K562 (cell line): ENCODE measurements at regions not wholly inside any gene's neighbourhood (a gene's known extent, or its start where the extent isn't known, plus 50 kb on each side); places are given as distances from the start of the nearest gene placed in this dataset.

Source experiments
- ATAC-seq: fragments of 200-7000 bp; cut with Tn5 transposase; 3 replicates; pipeline ENCODE4 v1.9.1; 2020; ENCODE audit warnings: moderate library complexity
- BruUV-seq: library from RNA; stranded (reverse); fragments of 400-500 nt; replicated peaks from 2 replicates; lab custom pipeline; 2021; lab: Mats Ljungman, UMichigan
- CTCF ChIA-PET: fragments of 300-600 bp; formaldehyde crosslinking; extraction: SDS; loops from one replicate; lab custom pipeline; 2021; ENCODE audit warnings: low intra/inter-chr PET ratio; lab: Yijun Ruan, JAX
- POLR2A ChIA-PET: fragments of 300-600, 350-650 bp; sonication (Branson Sonifier 250); formaldehyde crosslinking; extraction: SDS; loops from one replicate; lab custom pipeline; 2021; ENCODE audit warnings: antibody characterized with exemption, inconsistent platforms; lab: Yijun Ruan, JAX
- DNase-seq, 4 experiments: peaks; one replicate each; pipeline versions ENCODE4 v3.0.0 to v3.0.0-alpha.2; 2011 to 2018; ENCODE audit warnings: low spot score in 3 of 4, mixed read lengths in 3 of 4; ENCODE audit errors: extremely low read depth in 1 of 4
- FAIRE-seq: peaks from 2 replicates; lab custom pipeline; 2011; peaks lifted over from hg19 to GRCh38; lab: Jason Lieb, UNC
- H2AFZ ChIP-seq: 2 replicates; pipeline ENCODE4 v1.6.0; 2011; ENCODE audit warnings: low read depth, low read length, control low read depth, inconsistent platforms
- H3K27ac ChIP-seq: fragments of 200-600 bp; 3 replicates; pipeline ENCODE4 v1.8.0; 2011; ENCODE audit warnings: low read depth, mild to moderate bottlenecking, control low read depth, inconsistent platforms, low read length, moderate library complexity, mixed read lengths; ENCODE audit errors: extremely low read depth
- H3K27me3 ChIP-seq, 2 experiments: fragments of 300-600 bp in 1 of 2; 2 replicates in 1 of 2; 3 replicates in 1 of 2; pipeline versions ENCODE4 v1.6.0 to v1.8.0; 2011; ENCODE audit warnings: inconsistent platforms in 2 of 2, low read length in 2 of 2, mild to moderate bottlenecking in 1 of 2, mixed read lengths in 1 of 2, moderate library complexity in 1 of 2; ENCODE audit not compliant: control insufficient read depth in 2 of 2, insufficient read depth in 2 of 2
- H3K36me3 ChIP-seq: fragments of 300-600 bp; 3 replicates; pipeline ENCODE4 v1.8.0; 2011; ENCODE audit warnings: mild to moderate bottlenecking, low read length, inconsistent platforms; ENCODE audit not compliant: control insufficient read depth, insufficient read depth
- H3K4me1 ChIP-seq, 2 experiments: fragments of 200-600 bp in 1 of 2; replicated peaks in 1 of 2; 2 replicates in 1 of 2; 3 replicates in 1 of 2; pipeline versions ENCODE4 v1.5.1 to v1.8.0; 2011; ENCODE audit warnings: inconsistent platforms in 2 of 2, low read length in 2 of 2, mild to moderate bottlenecking in 1 of 2, mixed read lengths in 1 of 2, moderate library complexity in 1 of 2; ENCODE audit not compliant: control insufficient read depth in 2 of 2, insufficient read depth in 2 of 2
- H3K4me2 ChIP-seq: 2 replicates; pipeline ENCODE4 v1.6.1; 2011; ENCODE audit warnings: low read length, control low read depth, inconsistent platforms, mixed read lengths; ENCODE audit not compliant: insufficient read depth
- H3K4me3 ChIP-seq: fragments of 200-600 bp; sonication (generic), shearing (Covaris generic); 2 replicates; pipeline ENCODE4 v1.5.1; 2016; ENCODE audit warnings: control low read depth, inconsistent platforms
- H3K79me2 ChIP-seq: fragments of 200-600 bp; 3 replicates; pipeline ENCODE4 v1.8.0; 2011; ENCODE audit warnings: low read length, inconsistent platforms; ENCODE audit not compliant: control insufficient read depth, insufficient read depth
- H3K9ac ChIP-seq, 2 experiments: 2 replicates each; pipeline versions ENCODE4 v1.6.0 to v1.6.1; 2011; ENCODE audit warnings: low read depth in 2 of 2, low read length in 2 of 2, control low read depth in 1 of 2, inconsistent platforms in 1 of 2, mild to moderate bottlenecking in 1 of 2, mixed read lengths in 1 of 2; ENCODE audit not compliant: insufficient read depth in 1 of 2
- H3K9me1 ChIP-seq: one replicate; pipeline ENCODE4 v1.6.0; 2011; ENCODE audit warnings: inconsistent platforms, mild to moderate bottlenecking, low read length, moderate library complexity; ENCODE audit not compliant: control insufficient read depth, insufficient read depth
- H3K9me3 ChIP-seq: replicated peaks from 2 replicates; pipeline ENCODE4 v1.5.1; 2011; ENCODE audit warnings: low read depth, low read length, inconsistent platforms; ENCODE audit not compliant: control insufficient read depth, insufficient read depth
- H4K20me1 ChIP-seq: replicated peaks from 2 replicates; pipeline ENCODE4 v1.6.1; 2011; ENCODE audit warnings: low read length, inconsistent platforms, mixed read lengths; ENCODE audit not compliant: control insufficient read depth, insufficient read depth
- BDP1 ChIP-seq: IDR thresholded peaks from 3 replicates; pipeline ENCODE4 v1.6.1; 2011; ENCODE audit not compliant: insufficient read length, insufficient read depth
- BRD4 ChIP-seq: fragments of 200-600 bp; sonication (generic); IDR thresholded peaks from 2 replicates; pipeline ENCODE4 v1.6.1; 2017; ENCODE audit warnings: inconsistent platforms
- PRPF4 ChIP-seq: fragments of 200-400 bp; formaldehyde crosslinking; IDR thresholded peaks from one replicate; pipeline ENCODE4 v1.6.1; 2017; ENCODE audit warnings: low read length, low read depth, mild to moderate bottlenecking; ENCODE audit not compliant: insufficient read depth, poor library complexity, severe bottlenecking
- RAD21 ChIP-seq, 2 experiments: fragments of 250-450 bp in 1 of 2; fragments of 450-650 bp in 1 of 2; sonication (Bioruptor Pico) in 1 of 2; formaldehyde crosslinking in 1 of 2; IDR thresholded peaks in 1 of 2; conservative IDR thresholded peaks in 1 of 2; 2 replicates each; pipeline versions ENCODE4 v1.4.0 to v1.8.0; 2020 to 2022; ENCODE audit warnings: mild to moderate bottlenecking in 2 of 2, moderate library complexity in 1 of 2
- RAD51 ChIP-seq: fragments of 450-650 bp; IDR thresholded peaks from 2 replicates; pipeline ENCODE4 v1.7.1; 2016; ENCODE audit warnings: low read depth, mild to moderate bottlenecking, borderline replicate concordance
- RFX1 ChIP-seq: fragments of 450-650 bp; IDR thresholded peaks from 2 replicates; pipeline ENCODE4 v1.6.1; 2016; ENCODE audit warnings: mild to moderate bottlenecking, moderate library complexity
- TEAD4 ChIP-seq, 2 experiments: sonication (generic) in 1 of 2; formaldehyde crosslinking in 1 of 2; IDR thresholded peaks; 2 replicates each; pipeline versions ENCODE4 v1.6.1 to v1.8.0; 2012 to 2022; ENCODE audit warnings: borderline replicate concordance in 1 of 2, inconsistent platforms in 1 of 2, low read length in 1 of 2, mild to moderate bottlenecking in 1 of 2, missing genetic modification reagents in 1 of 2
- WGBS: fragments of 100-300 bp; shearing (Covaris generic); methylation state at CpG from one replicate; pipeline ENCODE4 v1.1.6; 2016; ENCODE audit warnings: low coverage, mixed read lengths; ENCODE audit not compliant: insufficient coverage; ENCODE audit errors: missing lambda C conversion rate; 5-methylcytosine and 5-hydroxymethylcytosine counted together
- in situ Hi-C: fragments of 300-500 bp; cut with MboI; formaldehyde crosslinking; loops from 4 replicates; pipeline ENCODE4 v1.15.0; 2018; ENCODE audit warnings: inconsistent platforms, mixed read lengths
- intact Hi-C: fragments of 100-400 bp; cut with micrococcal nuclease; formaldehyde crosslinking; loops from 2 replicates; pipeline ENCODE4 v1.14.2; 2022
- TF ChIP-seq, protein P1 (sequence below), 2 experiments: IDR thresholded peaks; 2 replicates each; pipeline ENCODE4 v1.6.1; 2012; ENCODE audit warnings: improper control_type of control experiment in 2 of 2, low read depth in 2 of 2, low read length in 2 of 2, borderline replicate concordance in 1 of 2
- TF ChIP-seq, protein P2 (sequence below): fragments of 450-650 bp; formaldehyde crosslinking; IDR thresholded peaks from 2 replicates; pipeline ENCODE4 v1.4.0; 2022; ENCODE audit warnings: missing genetic modification characterization

DNA sequence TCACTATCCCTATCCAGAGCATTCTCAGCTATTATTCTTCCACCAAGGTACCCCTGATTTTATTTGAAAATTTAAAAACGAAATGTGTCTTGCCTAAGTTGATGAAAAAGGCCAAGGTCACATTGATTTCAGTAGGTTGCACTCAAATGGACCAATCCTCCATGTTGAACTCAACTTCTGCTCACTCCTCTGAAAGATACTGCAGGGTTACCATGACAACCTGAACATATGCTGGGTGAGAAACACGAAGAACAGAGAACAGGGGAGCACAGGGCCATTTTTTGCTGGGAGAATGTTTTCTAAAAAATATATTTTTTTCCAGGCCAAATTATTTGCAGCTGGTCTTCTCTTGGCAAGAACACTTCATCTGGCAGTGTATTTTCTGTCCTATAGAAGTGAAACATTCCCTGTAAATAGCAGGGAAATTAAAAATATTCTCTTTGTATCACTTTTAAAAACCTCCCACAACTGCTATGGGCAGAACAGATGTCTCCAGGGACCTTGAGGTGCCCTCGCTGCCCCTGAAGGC, 215.9 kb downstream of the NXNL2 start:
- POLR2A ChIA-PET, result no interaction called here
- no peak for DNase-seq
- no peaks in the 10 kb centered on the region for H3K27me3 ChIP-seq
- TF ChIP-seq RFX1, result peak; percentile 84
- no peak for TF ChIP-seq RAD21 (CRISPR knock-in tag; conservative IDR thresholded peaks at IDR 0.05 in 1 of 2, IDR thresholded peaks at IDR 0.05 in 1 of 2)
- TF ChIP-seq BDP1, result no peak
- no peak for FAIRE-seq
- no peak overlapping the region for H3K9ac ChIP-seq
- H3K27ac ChIP-seq, result no peak overlapping the region
- 5% methylated on average over 2 of the region's 3 CpGs for WGBS
- no peaks in the 10 kb centered on the region for H3K36me3 ChIP-seq
- in situ Hi-C loops (no loop called here), intact Hi-C loops (no loop called here)
- no peak overlapping the region for H3K4me3 ChIP-seq
- no peaks in the 10 kb centered on the region for H3K9me1 ChIP-seq
- CTCF ChIA-PET, result no interaction called here
- peaks cover 13 to 17% of the 10 kb centered on the region in 2 experiments; a peak in 4 of 5 replicates for H3K4me1 ChIP-seq
- H3K79me2 ChIP-seq, result no peaks in the 10 kb centered on the region
- BruUV-seq, result no TSS peak
- ATAC-seq, result no peak
- H2AFZ ChIP-seq, result no peak overlapping the region
- H4K20me1 ChIP-seq, result no peaks in the 10 kb centered on the region
- no peaks in the 10 kb centered on the region for H3K9me3 ChIP-seq
- no peak overlapping the region for H3K4me2 ChIP-seq

GRCh38 chr9:88751781-88752180, 216.8 kb downstream of the NXNL2 start:
- intact Hi-C loops, result no loop called here
- no TSS peak for BruUV-seq
- in situ Hi-C loops, result no loop called here
- no peak for DNase-seq
- Histone ChIP-seq H3K9me3 (no peaks in the 10 kb centered on the region), H3K27ac (no peak overlapping the region), H3K4me3 (no peak overlapping the region), H3K9ac (no peak overlapping the region), H3K79me2 (no peaks in the 10 kb centered on the region), H3K9me1 (no peaks in the 10 kb centered on the region), H2AFZ (no peak overlapping the region), H3K4me1 (peaks cover 12 to 15% of the 10 kb centered on the region in 2 experiments; a peak in 4 of 5 replicates), H3K4me2 (no peak overlapping the region), H3K27me3 (no peaks in the 10 kb centered on the region), H4K20me1 (no peaks in the 10 kb centered on the region), H3K36me3 (no peaks in the 10 kb centered on the region)
- POLR2A ChIA-PET, result interaction anchor here (0.5 kb wide), 1 partner anchor 338 kb away, joined by 3 read pairs; no protein-coding TSS in a partner anchor
- WGBS, result 23% methylated on average over 2 of the region's 8 CpGs
- CTCF ChIA-PET, result no interaction called here
- ATAC-seq, result no peak
- FAIRE-seq, result no peak
- no peak for TF ChIP-seq TEAD4 (IDR thresholded peaks at IDR 0.05; ENCODE audit: low read length)
- TF ChIP-seq TEAD4 (CRISPR knock-in tag; IDR thresholded peaks at IDR 0.05; ENCODE audit: borderline replicate concordance), result no peak
- TF ChIP-seq BRD4, result no peak
- TF ChIP-seq RAD51, result no peak
- TF ChIP-seq PRPF4, result no peak
- TF ChIP-seq, protein P1, sequence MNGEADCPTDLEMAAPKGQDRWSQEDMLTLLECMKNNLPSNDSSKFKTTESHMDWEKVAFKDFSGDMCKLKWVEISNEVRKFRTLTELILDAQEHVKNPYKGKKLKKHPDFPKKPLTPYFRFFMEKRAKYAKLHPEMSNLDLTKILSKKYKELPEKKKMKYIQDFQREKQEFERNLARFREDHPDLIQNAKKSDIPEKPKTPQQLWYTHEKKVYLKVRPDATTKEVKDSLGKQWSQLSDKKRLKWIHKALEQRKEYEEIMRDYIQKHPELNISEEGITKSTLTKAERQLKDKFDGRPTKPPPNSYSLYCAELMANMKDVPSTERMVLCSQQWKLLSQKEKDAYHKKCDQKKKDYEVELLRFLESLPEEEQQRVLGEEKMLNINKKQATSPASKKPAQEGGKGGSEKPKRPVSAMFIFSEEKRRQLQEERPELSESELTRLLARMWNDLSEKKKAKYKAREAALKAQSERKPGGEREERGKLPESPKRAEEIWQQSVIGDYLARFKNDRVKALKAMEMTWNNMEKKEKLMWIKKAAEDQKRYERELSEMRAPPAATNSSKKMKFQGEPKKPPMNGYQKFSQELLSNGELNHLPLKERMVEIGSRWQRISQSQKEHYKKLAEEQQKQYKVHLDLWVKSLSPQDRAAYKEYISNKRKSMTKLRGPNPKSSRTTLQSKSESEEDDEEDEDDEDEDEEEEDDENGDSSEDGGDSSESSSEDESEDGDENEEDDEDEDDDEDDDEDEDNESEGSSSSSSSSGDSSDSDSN (IDR thresholded peaks at IDR 0.05; ENCODE audit: borderline replicate concordance in 1 of 2, low read depth in 2 of 2, low read length in 2 of 2), result no peak
- TF ChIP-seq, protein P2, sequence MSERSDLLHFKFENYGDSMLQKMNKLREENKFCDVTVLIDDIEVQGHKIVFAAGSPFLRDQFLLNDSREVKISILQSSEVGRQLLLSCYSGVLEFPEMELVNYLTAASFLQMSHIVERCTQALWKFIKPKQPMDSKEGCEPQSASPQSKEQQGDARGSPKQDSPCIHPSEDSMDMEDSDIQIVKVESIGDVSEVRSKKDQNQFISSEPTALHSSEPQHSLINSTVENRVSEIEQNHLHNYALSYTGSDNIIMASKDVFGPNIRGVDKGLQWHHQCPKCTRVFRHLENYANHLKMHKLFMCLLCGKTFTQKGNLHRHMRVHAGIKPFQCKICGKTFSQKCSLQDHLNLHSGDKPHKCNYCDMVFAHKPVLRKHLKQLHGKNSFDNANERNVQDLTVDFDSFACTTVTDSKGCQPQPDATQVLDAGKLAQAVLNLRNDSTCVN (CRISPR knock-in tag), result no peak
